IMR-90 (cell line): ENCODE measurements at regions not wholly inside any gene's neighbourhood (a gene's known extent, or its start where the extent isn't known, plus 50 kb on each side); places are given as distances from the start of the nearest gene placed in this dataset.

Source experiments
- BHLHE40 ChIP-seq: fragments of 150-350 bp; IDR thresholded peaks from 2 replicates; pipeline ENCODE4 v1.6.1; 2016; ENCODE audit warnings: mild to moderate bottlenecking, low read depth, low read length
- CEBPB ChIP-seq: IDR thresholded peaks from 2 replicates; pipeline ENCODE4 v1.6.1; 2012; ENCODE audit warnings: low read depth, low read length, improper control_type of control experiment
- CHD1 ChIP-seq: IDR thresholded peaks from 2 replicates; pipeline ENCODE4 v1.6.1; 2012; ENCODE audit warnings: low read depth, low read length, improper control_type of control experiment
- FOS ChIP-seq: fragments of 150-350 bp; IDR thresholded peaks from 2 replicates; pipeline ENCODE4 v1.6.1; 2016; ENCODE audit warnings: low read depth, low read length
- MAFK ChIP-seq: IDR thresholded peaks from 2 replicates; pipeline ENCODE4 v1.6.1; 2012; ENCODE audit warnings: low read depth, low read length, improper control_type of control experiment
- MXI1 ChIP-seq: IDR thresholded peaks from 2 replicates; pipeline ENCODE4 v1.6.1; 2012; ENCODE audit warnings: low read depth, mild to moderate bottlenecking, low read length, moderate library complexity, borderline replicate concordance
- NFE2L2 ChIP-seq: fragments of 150-350 bp; IDR thresholded peaks from 2 replicates; pipeline ENCODE4 v1.6.1; 2016; ENCODE audit warnings: low read depth, mild to moderate bottlenecking, low read length
- POLR2A ChIP-seq: IDR thresholded peaks from 2 replicates; pipeline ENCODE4 v1.6.1; 2012; ENCODE audit warnings: mild to moderate bottlenecking, low read depth, low read length
- RAD21 ChIP-seq: IDR thresholded peaks from 2 replicates; pipeline ENCODE4 v1.6.1; 2012; ENCODE audit warnings: low read length, improper control_type of control experiment
- RCOR1 ChIP-seq: IDR thresholded peaks from 2 replicates; pipeline ENCODE4 v1.6.1; 2012; ENCODE audit warnings: mild to moderate bottlenecking, low read length, improper control_type of control experiment; ENCODE audit not compliant: insufficient replicate concordance
- RFX5 ChIP-seq: IDR thresholded peaks from 2 replicates; pipeline ENCODE4 v1.8.0; 2012; ENCODE audit warnings: low read depth, mild to moderate bottlenecking, low read length, moderate library complexity
- SMC3 ChIP-seq: fragments of 150-350 bp; IDR thresholded peaks from 2 replicates; pipeline ENCODE4 v1.6.1; 2016; ENCODE audit warnings: low read depth, mild to moderate bottlenecking, antibody characterized with exemption, low read length, moderate library complexity
- USF2 ChIP-seq: fragments of 150-350 bp; IDR thresholded peaks from 2 replicates; pipeline ENCODE4 v1.6.1; 2017; ENCODE audit warnings: mild to moderate bottlenecking, antibody characterized with exemption, low read length, low read depth
- TF ChIP-seq, protein P1 (sequence below): conservative IDR thresholded peaks from 2 replicates; pipeline ENCODE4 v1.5.1; 2012; ENCODE audit warnings: mild to moderate bottlenecking, low read depth, low read length, improper control_type of control experiment

GRCh38 chr5:2981035-2981434 is 229.6 kb upstream of the IRX2 start:
- TF ChIP-seq POLR2A (no peak), MXI1 (no peak), RCOR1 (no peak), RFX5 (no peak), RAD21 (no peak), FOS (no peak), CHD1 (no peak), SMC3 (no peak), BHLHE40 (no peak), CEBPB (no peak), MAFK (no peak), USF2 (no peak), NFE2L2 (no peak)
- TF ChIP-seq, protein P1, sequence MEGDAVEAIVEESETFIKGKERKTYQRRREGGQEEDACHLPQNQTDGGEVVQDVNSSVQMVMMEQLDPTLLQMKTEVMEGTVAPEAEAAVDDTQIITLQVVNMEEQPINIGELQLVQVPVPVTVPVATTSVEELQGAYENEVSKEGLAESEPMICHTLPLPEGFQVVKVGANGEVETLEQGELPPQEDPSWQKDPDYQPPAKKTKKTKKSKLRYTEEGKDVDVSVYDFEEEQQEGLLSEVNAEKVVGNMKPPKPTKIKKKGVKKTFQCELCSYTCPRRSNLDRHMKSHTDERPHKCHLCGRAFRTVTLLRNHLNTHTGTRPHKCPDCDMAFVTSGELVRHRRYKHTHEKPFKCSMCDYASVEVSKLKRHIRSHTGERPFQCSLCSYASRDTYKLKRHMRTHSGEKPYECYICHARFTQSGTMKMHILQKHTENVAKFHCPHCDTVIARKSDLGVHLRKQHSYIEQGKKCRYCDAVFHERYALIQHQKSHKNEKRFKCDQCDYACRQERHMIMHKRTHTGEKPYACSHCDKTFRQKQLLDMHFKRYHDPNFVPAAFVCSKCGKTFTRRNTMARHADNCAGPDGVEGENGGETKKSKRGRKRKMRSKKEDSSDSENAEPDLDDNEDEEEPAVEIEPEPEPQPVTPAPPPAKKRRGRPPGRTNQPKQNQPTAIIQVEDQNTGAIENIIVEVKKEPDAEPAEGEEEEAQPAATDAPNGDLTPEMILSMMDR = no peak
